K562 (cell line): ENCODE measurements at regions not wholly inside any gene's neighbourhood (a gene's known extent, or its start where the extent isn't known, plus 50 kb on each side); places are given as distances from the start of the nearest gene placed in this dataset.

Experiments
- CREBBP ChIP-seq: IDR thresholded peaks from one replicate; pipeline ENCODE4 v1.6.1; 2012; ENCODE audit warnings: low read depth, mild to moderate bottlenecking, control low read depth, inconsistent platforms, low read length
- TF ChIP-seq, protein P1 (sequence below): fragments of 150-350 bp; conservative IDR thresholded peaks from 2 replicates; pipeline ENCODE4 v1.6.1; 2014; ENCODE audit warnings: low read length
- TF ChIP-seq, protein P2 (sequence below), 3 experiments: fragments of 200-800 bp in 1 of 3; fragments of 250-450 bp in 1 of 3; fragments of 450-650 bp in 1 of 3; sonication (Bioruptor Pico) in 1 of 3; sonication (Bioruptor generic) in 1 of 3; formaldehyde crosslinking in 1 of 3; IDR thresholded peaks; 2 replicates each; pipeline versions ENCODE4 v1.6.1 to v1.8.0; 2016 to 2022; ENCODE audit warnings: mild to moderate bottlenecking in 2 of 3, missing genetic modification characterization in 2 of 3, missing compliant biosample characterization in 1 of 3, moderate library complexity in 1 of 3
- TF ChIP-seq, protein P3 (sequence below): sonication (generic); formaldehyde crosslinking; IDR thresholded peaks from 2 replicates; pipeline ENCODE4 v1.5.0; 2020; ENCODE audit warnings: missing genetic modification reagents
- TF ChIP-seq, protein P4 (sequence below): IDR thresholded peaks from 2 replicates; pipeline ENCODE4 v1.6.1; 2011; ENCODE audit warnings: borderline replicate concordance, low read depth, mild to moderate bottlenecking, moderate library complexity, low read length; ENCODE audit not compliant: insufficient read depth, poor library complexity, severe bottlenecking

DNA sequence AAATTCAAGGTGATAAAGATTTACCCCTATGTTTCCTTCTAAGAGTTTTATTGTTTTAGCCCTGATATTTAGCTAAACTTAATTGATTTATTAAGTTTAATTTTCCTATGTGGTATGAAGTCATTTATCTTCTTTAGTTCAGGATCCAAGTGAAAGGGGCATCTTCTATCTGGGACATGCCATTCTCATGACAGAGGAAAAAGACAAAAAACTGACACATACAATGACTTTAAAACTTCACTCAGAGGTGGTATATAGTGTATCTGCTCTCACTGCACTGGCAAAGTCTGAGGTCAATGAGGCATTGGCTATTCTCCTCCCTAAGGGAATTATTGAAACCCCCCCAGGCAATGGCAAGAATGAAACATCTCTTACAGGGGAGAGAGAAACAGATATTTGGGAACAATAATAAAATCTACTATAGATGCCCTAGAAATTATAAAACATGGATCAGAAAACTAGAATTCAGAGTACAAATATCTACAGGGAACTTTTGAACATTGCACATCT is 237.4 kb downstream of the MYCN start (continued):
- TF ChIP-seq, protein P1, sequence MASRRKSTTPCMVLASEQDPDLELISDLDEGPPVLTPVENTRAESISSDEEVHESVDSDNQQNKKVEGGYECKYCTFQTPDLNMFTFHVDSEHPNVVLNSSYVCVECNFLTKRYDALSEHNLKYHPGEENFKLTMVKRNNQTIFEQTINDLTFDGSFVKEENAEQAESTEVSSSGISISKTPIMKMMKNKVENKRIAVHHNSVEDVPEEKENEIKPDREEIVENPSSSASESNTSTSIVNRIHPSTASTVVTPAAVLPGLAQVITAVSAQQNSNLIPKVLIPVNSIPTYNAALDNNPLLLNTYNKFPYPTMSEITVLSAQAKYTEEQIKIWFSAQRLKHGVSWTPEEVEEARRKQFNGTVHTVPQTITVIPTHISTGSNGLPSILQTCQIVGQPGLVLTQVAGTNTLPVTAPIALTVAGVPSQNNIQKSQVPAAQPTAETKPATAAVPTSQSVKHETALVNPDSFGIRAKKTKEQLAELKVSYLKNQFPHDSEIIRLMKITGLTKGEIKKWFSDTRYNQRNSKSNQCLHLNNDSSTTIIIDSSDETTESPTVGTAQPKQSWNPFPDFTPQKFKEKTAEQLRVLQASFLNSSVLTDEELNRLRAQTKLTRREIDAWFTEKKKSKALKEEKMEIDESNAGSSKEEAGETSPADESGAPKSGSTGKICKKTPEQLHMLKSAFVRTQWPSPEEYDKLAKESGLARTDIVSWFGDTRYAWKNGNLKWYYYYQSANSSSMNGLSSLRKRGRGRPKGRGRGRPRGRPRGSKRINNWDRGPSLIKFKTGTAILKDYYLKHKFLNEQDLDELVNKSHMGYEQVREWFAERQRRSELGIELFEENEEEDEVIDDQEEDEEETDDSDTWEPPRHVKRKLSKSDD = no peak
- TF ChIP-seq, protein P2, sequence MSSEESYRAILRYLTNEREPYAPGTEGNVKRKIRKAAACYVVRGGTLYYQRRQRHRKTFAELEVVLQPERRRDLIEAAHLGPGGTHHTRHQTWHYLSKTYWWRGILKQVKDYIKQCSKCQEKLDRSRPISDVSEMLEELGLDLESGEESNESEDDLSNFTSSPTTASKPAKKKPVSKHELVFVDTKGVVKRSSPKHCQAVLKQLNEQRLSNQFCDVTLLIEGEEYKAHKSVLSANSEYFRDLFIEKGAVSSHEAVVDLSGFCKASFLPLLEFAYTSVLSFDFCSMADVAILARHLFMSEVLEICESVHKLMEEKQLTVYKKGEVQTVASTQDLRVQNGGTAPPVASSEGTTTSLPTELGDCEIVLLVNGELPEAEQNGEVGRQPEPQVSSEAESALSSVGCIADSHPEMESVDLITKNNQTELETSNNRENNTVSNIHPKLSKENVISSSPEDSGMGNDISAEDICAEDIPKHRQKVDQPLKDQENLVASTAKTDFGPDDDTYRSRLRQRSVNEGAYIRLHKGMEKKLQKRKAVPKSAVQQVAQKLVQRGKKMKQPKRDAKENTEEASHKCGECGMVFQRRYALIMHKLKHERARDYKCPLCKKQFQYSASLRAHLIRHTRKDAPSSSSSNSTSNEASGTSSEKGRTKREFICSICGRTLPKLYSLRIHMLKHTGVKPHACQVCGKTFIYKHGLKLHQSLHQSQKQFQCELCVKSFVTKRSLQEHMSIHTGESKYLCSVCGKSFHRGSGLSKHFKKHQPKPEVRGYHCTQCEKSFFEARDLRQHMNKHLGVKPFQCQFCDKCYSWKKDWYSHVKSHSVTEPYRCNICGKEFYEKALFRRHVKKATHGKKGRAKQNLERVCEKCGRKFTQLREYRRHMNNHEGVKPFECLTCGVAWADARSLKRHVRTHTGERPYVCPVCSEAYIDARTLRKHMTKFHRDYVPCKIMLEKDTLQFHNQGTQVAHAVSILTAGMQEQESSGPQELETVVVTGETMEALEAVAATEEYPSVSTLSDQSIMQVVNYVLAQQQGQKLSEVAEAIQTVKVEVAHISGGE (CRISPR knock-in tag; IDR thresholded peaks at IDR 0.05) = no peak
- TF ChIP-seq, protein P3, sequence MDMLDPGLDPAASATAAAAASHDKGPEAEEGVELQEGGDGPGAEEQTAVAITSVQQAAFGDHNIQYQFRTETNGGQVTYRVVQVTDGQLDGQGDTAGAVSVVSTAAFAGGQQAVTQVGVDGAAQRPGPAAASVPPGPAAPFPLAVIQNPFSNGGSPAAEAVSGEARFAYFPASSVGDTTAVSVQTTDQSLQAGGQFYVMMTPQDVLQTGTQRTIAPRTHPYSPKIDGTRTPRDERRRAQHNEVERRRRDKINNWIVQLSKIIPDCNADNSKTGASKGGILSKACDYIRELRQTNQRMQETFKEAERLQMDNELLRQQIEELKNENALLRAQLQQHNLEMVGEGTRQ (CRISPR knock-in tag) = no peak
- TF ChIP-seq CREBBP = no peak
- TF ChIP-seq, protein P4, sequence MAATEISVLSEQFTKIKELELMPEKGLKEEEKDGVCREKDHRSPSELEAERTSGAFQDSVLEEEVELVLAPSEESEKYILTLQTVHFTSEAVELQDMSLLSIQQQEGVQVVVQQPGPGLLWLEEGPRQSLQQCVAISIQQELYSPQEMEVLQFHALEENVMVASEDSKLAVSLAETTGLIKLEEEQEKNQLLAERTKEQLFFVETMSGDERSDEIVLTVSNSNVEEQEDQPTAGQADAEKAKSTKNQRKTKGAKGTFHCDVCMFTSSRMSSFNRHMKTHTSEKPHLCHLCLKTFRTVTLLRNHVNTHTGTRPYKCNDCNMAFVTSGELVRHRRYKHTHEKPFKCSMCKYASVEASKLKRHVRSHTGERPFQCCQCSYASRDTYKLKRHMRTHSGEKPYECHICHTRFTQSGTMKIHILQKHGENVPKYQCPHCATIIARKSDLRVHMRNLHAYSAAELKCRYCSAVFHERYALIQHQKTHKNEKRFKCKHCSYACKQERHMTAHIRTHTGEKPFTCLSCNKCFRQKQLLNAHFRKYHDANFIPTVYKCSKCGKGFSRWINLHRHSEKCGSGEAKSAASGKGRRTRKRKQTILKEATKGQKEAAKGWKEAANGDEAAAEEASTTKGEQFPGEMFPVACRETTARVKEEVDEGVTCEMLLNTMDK = no peak
- TF ChIP-seq, all 486 proteins: peak for 0
